ENCODE measurements at regions not wholly inside any gene's neighbourhood (a gene's known extent, or its start where the extent isn't known, plus 50 kb on each side); places are given as distances from the start of the nearest gene placed in this dataset.

- no peak overlapping the region for H3K4me3 ChIP-seq (ENCODE audit: low read length)
Measured at GRCh38 chr4:22969287-22969896, 276.7 kb downstream of the GBA3 start.

GRCh38 chr4:22962295-22962694, 269.6 kb downstream of the GBA3 start:
- Histone ChIP-seq H4K20me1 (ENCODE audit: insufficient read depth) (no peaks in the 10 kb centered on the region), H3K4me3 (ENCODE audit: low read length) (no peak overlapping the region), H3F3A (ENCODE audit: insufficient read depth, low read length, poor library complexity, severe bottlenecking) (no peaks in the 10 kb centered on the region), H3K36me3 (ENCODE audit: insufficient read depth, low read length) (no peaks in the 10 kb centered on the region), H3K79me2 (replicated peaks; ENCODE audit: insufficient read depth, low read length) (no peaks in the 10 kb centered on the region), H3K9me2 (ENCODE audit: insufficient read depth, low read length) (no peaks in the 10 kb centered on the region), H3K9ac (ENCODE audit: low read length) (no peak overlapping the region), H3K4me2 (ENCODE audit: low read length) (no peak overlapping the region), H3K27me3 (ENCODE audit: insufficient read depth, low read depth, low read length) (no peaks in the 10 kb centered on the region), H3K9me3 (ENCODE audit: low read length) (no peaks in the 10 kb centered on the region), H3K27ac (ENCODE audit: low read length) (no peak overlapping the region), H2AFZ (ENCODE audit: low read depth, low read length) (no peak overlapping the region)
- TF ChIP-seq, protein P1, sequence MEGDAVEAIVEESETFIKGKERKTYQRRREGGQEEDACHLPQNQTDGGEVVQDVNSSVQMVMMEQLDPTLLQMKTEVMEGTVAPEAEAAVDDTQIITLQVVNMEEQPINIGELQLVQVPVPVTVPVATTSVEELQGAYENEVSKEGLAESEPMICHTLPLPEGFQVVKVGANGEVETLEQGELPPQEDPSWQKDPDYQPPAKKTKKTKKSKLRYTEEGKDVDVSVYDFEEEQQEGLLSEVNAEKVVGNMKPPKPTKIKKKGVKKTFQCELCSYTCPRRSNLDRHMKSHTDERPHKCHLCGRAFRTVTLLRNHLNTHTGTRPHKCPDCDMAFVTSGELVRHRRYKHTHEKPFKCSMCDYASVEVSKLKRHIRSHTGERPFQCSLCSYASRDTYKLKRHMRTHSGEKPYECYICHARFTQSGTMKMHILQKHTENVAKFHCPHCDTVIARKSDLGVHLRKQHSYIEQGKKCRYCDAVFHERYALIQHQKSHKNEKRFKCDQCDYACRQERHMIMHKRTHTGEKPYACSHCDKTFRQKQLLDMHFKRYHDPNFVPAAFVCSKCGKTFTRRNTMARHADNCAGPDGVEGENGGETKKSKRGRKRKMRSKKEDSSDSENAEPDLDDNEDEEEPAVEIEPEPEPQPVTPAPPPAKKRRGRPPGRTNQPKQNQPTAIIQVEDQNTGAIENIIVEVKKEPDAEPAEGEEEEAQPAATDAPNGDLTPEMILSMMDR (IDR thresholded peaks at IDR 0.05; ENCODE audit: poor library complexity, severe bottlenecking) = peak; percentile 60
- no peak for TF ChIP-seq TAF1 (IDR thresholded peaks at IDR 0.05; ENCODE audit: low read depth)
- TF ChIP-seq RAD21 (conservative IDR thresholded peaks at IDR 0.05) = peak; percentile 67
- TF ChIP-seq SMC3 (conservative IDR thresholded peaks at IDR 0.05; ENCODE audit: poor library complexity) = peak; percentile 65

More at GRCh38 chr4:22969287-22969896, 276.7 kb downstream of the GBA3 start:
- Histone ChIP-seq H3K9ac (ENCODE audit: low read length) (no peak overlapping the region), H3K9me2 (ENCODE audit: insufficient read depth, low read length) (no peaks in the 10 kb centered on the region), H2AFZ (ENCODE audit: low read depth, low read length) (no peak overlapping the region), H4K20me1 (ENCODE audit: insufficient read depth) (no peaks in the 10 kb centered on the region), H3K79me2 (replicated peaks; ENCODE audit: insufficient read depth, low read length) (no peaks in the 10 kb centered on the region), H3K27me3 (ENCODE audit: insufficient read depth, low read depth, low read length) (no peaks in the 10 kb centered on the region), H3K9me3 (ENCODE audit: low read length) (no peaks in the 10 kb centered on the region), H3K27ac (ENCODE audit: low read length) (no peak overlapping the region), H3K4me2 (ENCODE audit: low read length) (no peak overlapping the region), H3K36me3 (ENCODE audit: insufficient read depth, low read length) (no peaks in the 10 kb centered on the region), H3F3A (ENCODE audit: insufficient read depth, low read length, poor library complexity, severe bottlenecking) (no peaks in the 10 kb centered on the region)
- TF ChIP-seq, protein P2, sequence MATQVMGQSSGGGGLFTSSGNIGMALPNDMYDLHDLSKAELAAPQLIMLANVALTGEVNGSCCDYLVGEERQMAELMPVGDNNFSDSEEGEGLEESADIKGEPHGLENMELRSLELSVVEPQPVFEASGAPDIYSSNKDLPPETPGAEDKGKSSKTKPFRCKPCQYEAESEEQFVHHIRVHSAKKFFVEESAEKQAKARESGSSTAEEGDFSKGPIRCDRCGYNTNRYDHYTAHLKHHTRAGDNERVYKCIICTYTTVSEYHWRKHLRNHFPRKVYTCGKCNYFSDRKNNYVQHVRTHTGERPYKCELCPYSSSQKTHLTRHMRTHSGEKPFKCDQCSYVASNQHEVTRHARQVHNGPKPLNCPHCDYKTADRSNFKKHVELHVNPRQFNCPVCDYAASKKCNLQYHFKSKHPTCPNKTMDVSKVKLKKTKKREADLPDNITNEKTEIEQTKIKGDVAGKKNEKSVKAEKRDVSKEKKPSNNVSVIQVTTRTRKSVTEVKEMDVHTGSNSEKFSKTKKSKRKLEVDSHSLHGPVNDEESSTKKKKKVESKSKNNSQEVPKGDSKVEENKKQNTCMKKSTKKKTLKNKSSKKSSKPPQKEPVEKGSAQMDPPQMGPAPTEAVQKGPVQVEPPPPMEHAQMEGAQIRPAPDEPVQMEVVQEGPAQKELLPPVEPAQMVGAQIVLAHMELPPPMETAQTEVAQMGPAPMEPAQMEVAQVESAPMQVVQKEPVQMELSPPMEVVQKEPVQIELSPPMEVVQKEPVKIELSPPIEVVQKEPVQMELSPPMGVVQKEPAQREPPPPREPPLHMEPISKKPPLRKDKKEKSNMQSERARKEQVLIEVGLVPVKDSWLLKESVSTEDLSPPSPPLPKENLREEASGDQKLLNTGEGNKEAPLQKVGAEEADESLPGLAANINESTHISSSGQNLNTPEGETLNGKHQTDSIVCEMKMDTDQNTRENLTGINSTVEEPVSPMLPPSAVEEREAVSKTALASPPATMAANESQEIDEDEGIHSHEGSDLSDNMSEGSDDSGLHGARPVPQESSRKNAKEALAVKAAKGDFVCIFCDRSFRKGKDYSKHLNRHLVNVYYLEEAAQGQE (IDR thresholded peaks at IDR 0.05; ENCODE audit: borderline replicate concordance) = no peak
- TF ChIP-seq EP300 (conservative IDR thresholded peaks at IDR 0.05; ENCODE audit: poor library complexity, severe bottlenecking) (no peak), TAF1 (IDR thresholded peaks at IDR 0.05; ENCODE audit: low read depth) (no peak), RAD21 (conservative IDR thresholded peaks at IDR 0.05) (no peak)
- TF ChIP-seq, protein P1 (IDR thresholded peaks at IDR 0.05; ENCODE audit: poor library complexity, severe bottlenecking) = no peak

Measured in neural cell (in vitro differentiated cells).